KMS-11 (cell line): ENCODE measurements at regions not wholly inside any gene's neighbourhood (a gene's known extent, or its start where the extent isn't known, plus 50 kb on each side); places are given as distances from the start of the nearest gene placed in this dataset.

Experiments used
- H2AFZ ChIP-seq: fragments of 200-600 bp; sonication (generic); 2 replicates; pipeline ENCODE4 v1.6.1; 2016; ENCODE audit warnings: antibody characterized with exemption, mixed run types, low read depth
- H3K27ac ChIP-seq: fragments of 200-600 bp; sonication (generic); 2 replicates; pipeline ENCODE4 v1.6.1; 2016; ENCODE audit warnings: mild to moderate bottlenecking, mixed run types
- H3K27me3 ChIP-seq: fragments of 200-600 bp; sonication (generic); 2 replicates; pipeline ENCODE4 v1.6.1; 2017; ENCODE audit warnings: mild to moderate bottlenecking, low read depth, mixed run types, moderate library complexity; ENCODE audit not compliant: insufficient read depth
- H3K36me3 ChIP-seq: fragments of 200-600 bp; sonication (generic); 2 replicates; pipeline ENCODE4 v1.6.1; 2017; ENCODE audit warnings: mild to moderate bottlenecking, mixed run types; ENCODE audit not compliant: insufficient read depth
- H3K4me1 ChIP-seq: fragments of 200-600 bp; sonication (generic); 2 replicates; pipeline ENCODE4 v1.6.1; 2016; ENCODE audit warnings: mild to moderate bottlenecking, low read depth, mixed run types; ENCODE audit not compliant: poor library complexity, severe bottlenecking
- H3K4me2 ChIP-seq: fragments of 200-600 bp; sonication (generic); 2 replicates; pipeline ENCODE4 v1.7.0; 2016; ENCODE audit warnings: mild to moderate bottlenecking, mixed run types
- H3K4me3 ChIP-seq: fragments of 200-600 bp; sonication (generic); IDR thresholded peaks from 2 replicates; pipeline ENCODE4 v1.6.1; 2017; ENCODE audit warnings: low read depth, low read length, mixed read lengths; ENCODE audit not compliant: insufficient read depth
- H3K79me2 ChIP-seq: fragments of 200-600 bp; sonication (generic); 2 replicates; pipeline ENCODE4 v1.6.1; 2016; ENCODE audit warnings: low read depth, mixed run types; ENCODE audit not compliant: insufficient read depth
- H3K9ac ChIP-seq: fragments of 200-600 bp; sonication (generic); 2 replicates; pipeline ENCODE4 v1.6.1; 2016; ENCODE audit warnings: mild to moderate bottlenecking, mixed run types
- H4K20me1 ChIP-seq: fragments of 200-600 bp; sonication (generic); 2 replicates; pipeline ENCODE4 v1.6.1; 2016; ENCODE audit warnings: mild to moderate bottlenecking, mixed run types; ENCODE audit not compliant: insufficient read depth
- CTCF ChIP-seq: fragments of 200-600 bp; sonication (generic); conservative IDR thresholded peaks from 2 replicates; pipeline ENCODE4 v1.6.1; 2017; ENCODE audit warnings: low read depth, mild to moderate bottlenecking, antibody characterized with exemption, low read length, moderate library complexity, mixed read lengths

- Histone ChIP-seq H3K4me2 (no peak overlapping the region), H3K9ac (no peak overlapping the region), H3K27ac (no peak overlapping the region), H2AFZ (no peak overlapping the region), H3K4me3 (no peak overlapping the region), H4K20me1 (no peaks in the 10 kb centered on the region), H3K36me3 (no peaks in the 10 kb centered on the region), H3K79me2 (no peaks in the 10 kb centered on the region), H3K27me3 (no peaks in the 10 kb centered on the region), H3K4me1 (no peaks in the 10 kb centered on the region)
- no peak for TF ChIP-seq CTCF
Observed at GRCh38 chr6:23335894-23336293, 766.5 kb downstream of the HDGFL1 start.

GRCh38 chr6:23339268-23339667 lies 769.9 kb downstream of the HDGFL1 start:
- no peaks in the 10 kb centered on the region for H3K4me1 ChIP-seq
- no peaks in the 10 kb centered on the region for H3K36me3 ChIP-seq
- H3K4me3 ChIP-seq: no peak overlapping the region
- no peak for TF ChIP-seq CTCF
- H4K20me1 ChIP-seq: no peaks in the 10 kb centered on the region
- H2AFZ ChIP-seq: no peak overlapping the region
- H3K27me3 ChIP-seq: no peaks in the 10 kb centered on the region
- H3K27ac ChIP-seq: no peak overlapping the region
- no peaks in the 10 kb centered on the region for H3K79me2 ChIP-seq
- no peak overlapping the region for H3K4me2 ChIP-seq
- no peak overlapping the region for H3K9ac ChIP-seq

GRCh38 chr6:23340271-23340670 lies 770.9 kb downstream of the HDGFL1 start:
- Histone ChIP-seq H2AFZ (no peak overlapping the region), H3K27me3 (no peaks in the 10 kb centered on the region), H4K20me1 (no peaks in the 10 kb centered on the region), H3K27ac (no peak overlapping the region), H3K36me3 (no peaks in the 10 kb centered on the region), H3K4me2 (no peak overlapping the region), H3K9ac (no peak overlapping the region), H3K4me3 (no peak overlapping the region), H3K4me1 (no peaks in the 10 kb centered on the region), H3K79me2 (no peaks in the 10 kb centered on the region)
- TF ChIP-seq CTCF: no peak

GRCh38 chr6:23343610-23344306 lies 774.4 kb downstream of the HDGFL1 start:
- TF ChIP-seq CTCF: no peak
- Histone ChIP-seq H3K4me3 (no peak overlapping the region), H3K36me3 (no peaks in the 10 kb centered on the region), H3K4me2 (no peak overlapping the region), H3K27ac (no peak overlapping the region), H3K27me3 (no peaks in the 10 kb centered on the region), H3K4me1 (no peaks in the 10 kb centered on the region), H3K9ac (no peak overlapping the region), H3K79me2 (no peaks in the 10 kb centered on the region), H2AFZ (no peak overlapping the region), H4K20me1 (no peaks in the 10 kb centered on the region)
